Thyroid gland (tissue), 4 donors: ENCODE measurements at regions not wholly inside any gene's neighbourhood (a gene's known extent, or its start where the extent isn't known, plus 50 kb on each side); places are given as distances from the start of the nearest gene placed in this dataset.

Source experiments
- POLR2A ChIP-seq, 2 donors: fragments of 450-650 bp; IDR thresholded peaks; one replicate each; pipeline ENCODE4 v1.6.1; 2017; ENCODE audit warnings: antibody characterized with exemption in 2 of 2, mild to moderate bottlenecking in 2 of 2, moderate library complexity in 1 of 2
- TF ChIP-seq, protein P1 (sequence below), 6 experiments: fragments of 200-600 bp in 3 of 6; fragments of 450-650 bp in 3 of 6; sonication (generic) in 3 of 6; IDR thresholded peaks; one replicate each; pipeline ENCODE4 v1.5.1; 2016 to 2019; ENCODE audit warnings: antibody characterized with exemption in 6 of 6, mild to moderate bottlenecking in 2 of 6, inconsistent platforms in 1 of 6, moderate library complexity in 1 of 6

DNA sequence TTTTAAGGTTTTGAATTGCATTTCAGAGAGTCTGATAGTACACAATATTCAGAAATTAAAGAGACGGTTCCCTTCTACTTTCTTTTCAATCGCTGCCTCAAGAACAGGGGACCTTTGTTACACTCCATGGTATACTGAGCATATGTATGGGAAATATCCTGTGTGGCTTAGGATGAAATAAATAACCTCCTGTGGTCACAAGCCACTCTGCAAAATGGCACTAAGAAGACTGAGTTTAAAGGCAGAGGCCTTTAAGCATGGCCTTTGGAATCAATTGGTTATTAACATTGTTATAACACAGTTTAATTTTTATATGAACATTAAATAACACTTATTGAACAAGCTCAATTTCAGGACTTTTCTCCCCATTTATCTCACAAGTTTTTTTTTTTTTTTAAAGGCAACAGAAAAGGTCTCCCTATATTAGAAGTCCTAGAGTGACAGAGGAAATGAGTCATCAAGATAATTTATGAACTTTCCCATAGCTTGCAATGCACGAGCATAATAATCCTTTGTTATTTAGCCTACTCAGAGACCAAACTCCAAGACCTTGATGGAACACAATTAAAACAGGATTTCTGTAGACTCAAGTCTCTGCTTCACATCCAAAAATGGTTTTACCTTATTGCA is 341.9 kb downstream of the TMEM167A start:
- TF ChIP-seq, protein P1, sequence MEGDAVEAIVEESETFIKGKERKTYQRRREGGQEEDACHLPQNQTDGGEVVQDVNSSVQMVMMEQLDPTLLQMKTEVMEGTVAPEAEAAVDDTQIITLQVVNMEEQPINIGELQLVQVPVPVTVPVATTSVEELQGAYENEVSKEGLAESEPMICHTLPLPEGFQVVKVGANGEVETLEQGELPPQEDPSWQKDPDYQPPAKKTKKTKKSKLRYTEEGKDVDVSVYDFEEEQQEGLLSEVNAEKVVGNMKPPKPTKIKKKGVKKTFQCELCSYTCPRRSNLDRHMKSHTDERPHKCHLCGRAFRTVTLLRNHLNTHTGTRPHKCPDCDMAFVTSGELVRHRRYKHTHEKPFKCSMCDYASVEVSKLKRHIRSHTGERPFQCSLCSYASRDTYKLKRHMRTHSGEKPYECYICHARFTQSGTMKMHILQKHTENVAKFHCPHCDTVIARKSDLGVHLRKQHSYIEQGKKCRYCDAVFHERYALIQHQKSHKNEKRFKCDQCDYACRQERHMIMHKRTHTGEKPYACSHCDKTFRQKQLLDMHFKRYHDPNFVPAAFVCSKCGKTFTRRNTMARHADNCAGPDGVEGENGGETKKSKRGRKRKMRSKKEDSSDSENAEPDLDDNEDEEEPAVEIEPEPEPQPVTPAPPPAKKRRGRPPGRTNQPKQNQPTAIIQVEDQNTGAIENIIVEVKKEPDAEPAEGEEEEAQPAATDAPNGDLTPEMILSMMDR (IDR thresholded peaks at IDR 0.05): no peak
- TF ChIP-seq POLR2A (IDR thresholded peaks at IDR 0.05): no peak
